ENCODE measurements at regions not wholly inside any gene's neighbourhood (a gene's known extent, or its start where the extent isn't known, plus 50 kb on each side); places are given as distances from the start of the nearest gene placed in this dataset.

GRCh38 chr22:48639896-48640748, 1187.6 kb downstream of the BRD1 start:
- DNase-seq (ENCODE audit: low read depth), result no peak
- H3K4me3 ChIP-seq (ENCODE audit: low read depth, low read length), result no peak overlapping the region
- TF ChIP-seq CTCF (conservative IDR thresholded peaks at IDR 0.05; ENCODE audit: low read depth, low read length), result no peak

GRCh38 chr22:48639021-48639795, 1188.5 kb downstream of the BRD1 start:
- no peak for TF ChIP-seq CTCF (conservative IDR thresholded peaks at IDR 0.05; ENCODE audit: low read depth, low read length)

GRCh38 chr22:48637231-48637630, 1190.4 kb downstream of the BRD1 start:
- H3K4me3 ChIP-seq (ENCODE audit: low read depth, low read length), result no peak overlapping the region
- no peak for DNase-seq (ENCODE audit: low read depth)
- no peak for TF ChIP-seq CTCF (conservative IDR thresholded peaks at IDR 0.05; ENCODE audit: low read depth, low read length)

More at GRCh38 chr22:48639021-48639795, 1188.5 kb downstream of the BRD1 start:
- no peak for DNase-seq (ENCODE audit: low read depth)
- H3K4me3 ChIP-seq (ENCODE audit: low read depth, low read length), result no peak overlapping the region

- DNase-seq (ENCODE audit: low read depth), result no peak
- no peak for TF ChIP-seq CTCF (conservative IDR thresholded peaks at IDR 0.05; ENCODE audit: low read depth, low read length)
- no peak overlapping the region for H3K4me3 ChIP-seq (ENCODE audit: low read depth, low read length)
Observed at GRCh38 chr22:48636746-48637145, 1190.9 kb downstream of the BRD1 start.

- no peak for TF ChIP-seq CTCF (conservative IDR thresholded peaks at IDR 0.05; ENCODE audit: low read depth, low read length)
- no peak overlapping the region for H3K4me3 ChIP-seq (ENCODE audit: low read depth, low read length)
- DNase-seq (ENCODE audit: low read depth), result no peak
Observed at GRCh38 chr22:48635816-48636215, 1191.9 kb downstream of the BRD1 start.

- DNase-seq (ENCODE audit: low read depth), result no peak
- TF ChIP-seq CTCF (conservative IDR thresholded peaks at IDR 0.05; ENCODE audit: low read depth, low read length), result no peak
- H3K4me3 ChIP-seq (ENCODE audit: low read depth, low read length), result no peak overlapping the region
Observed at GRCh38 chr22:48635031-48635430, 1192.6 kb downstream of the BRD1 start.
